IPS-15b (cell line): ENCODE measurements at regions not wholly inside any gene's neighbourhood (a gene's known extent, or its start where the extent isn't known, plus 50 kb on each side); places are given as distances from the start of the nearest gene placed in this dataset.

Source experiments
- H3K27me3 ChIP-seq: one replicate; pipeline ENCODE4 v1.6.1; 2013; ENCODE audit warnings: low read length; ENCODE audit not compliant: control insufficient read depth, insufficient read depth
- H3K36me3 ChIP-seq: one replicate; pipeline ENCODE4 v1.6.1; 2013; ENCODE audit warnings: low read length; ENCODE audit not compliant: control insufficient read depth, insufficient read depth
- H3K4me1 ChIP-seq: one replicate; pipeline ENCODE4 v1.6.1; 2013; ENCODE audit warnings: mild to moderate bottlenecking, low read length; ENCODE audit not compliant: control insufficient read depth, insufficient read depth
- H3K4me3 ChIP-seq: one replicate; pipeline ENCODE4 v1.5.1; 2013; ENCODE audit warnings: low read depth, low read length
- H3K9ac ChIP-seq: one replicate; pipeline ENCODE4 v1.6.1; 2013; ENCODE audit warnings: low read depth, mild to moderate bottlenecking, low read length
- H3K9me3 ChIP-seq: one replicate; pipeline ENCODE4 v1.6.1; 2013; ENCODE audit warnings: mild to moderate bottlenecking, low read length; ENCODE audit not compliant: control insufficient read depth, insufficient read depth

DNA sequence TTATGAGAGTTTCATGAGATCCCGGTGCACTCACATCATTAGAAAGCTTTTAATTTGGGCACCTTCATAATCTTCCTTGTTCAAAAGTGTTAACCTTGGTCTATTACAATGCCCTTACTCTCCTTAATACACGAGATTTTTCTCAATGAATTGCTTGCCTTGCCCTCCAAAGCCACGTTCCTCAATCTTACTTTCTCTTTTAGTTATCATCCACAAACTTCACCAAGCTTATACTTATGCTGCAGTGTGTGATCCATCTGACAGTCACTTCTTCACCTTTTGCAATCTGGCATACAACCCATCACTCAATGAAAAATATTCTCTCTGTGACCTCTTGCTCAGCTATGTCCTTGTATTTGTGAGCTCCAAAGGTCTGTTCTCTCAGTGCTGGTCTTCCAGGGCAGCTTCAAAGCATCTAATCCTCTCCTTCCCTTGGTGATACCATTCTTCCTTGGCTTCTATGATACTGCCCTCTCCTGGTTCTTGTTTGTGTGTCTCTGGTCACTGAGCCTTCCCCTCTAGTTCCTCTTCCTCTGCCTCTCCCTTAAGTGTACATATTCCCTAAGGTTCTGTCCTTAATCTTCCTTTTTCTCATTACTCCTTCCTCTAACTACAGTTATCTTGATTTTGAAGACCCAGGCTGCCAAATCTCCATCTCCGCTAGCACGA is 202.2 kb upstream of the STARD13 start:
- H3K4me3 ChIP-seq: no peak overlapping the region
- H3K9ac ChIP-seq: no peak overlapping the region

GRCh38 chr13:33489563-33489962 is 204.0 kb upstream of the STARD13 start:
- no peaks in the 10 kb centered on the region for H3K27me3 ChIP-seq
- H3K36me3 ChIP-seq: no peaks in the 10 kb centered on the region
- H3K4me3 ChIP-seq: peak overlapping the region; percentile 38
- no peak overlapping the region for H3K9ac ChIP-seq
- H3K4me1 ChIP-seq: peaks cover 13% of the 10 kb centered on the region
- H3K9me3 ChIP-seq: no peaks in the 10 kb centered on the region

More for the DNA sequence above, 202.2 kb upstream of the STARD13 start:
- H3K27me3 ChIP-seq: no peaks in the 10 kb centered on the region
- H3K9me3 ChIP-seq: no peaks in the 10 kb centered on the region
- peaks cover 13% of the 10 kb centered on the region for H3K4me1 ChIP-seq
- H3K36me3 ChIP-seq: no peaks in the 10 kb centered on the region

DNA sequence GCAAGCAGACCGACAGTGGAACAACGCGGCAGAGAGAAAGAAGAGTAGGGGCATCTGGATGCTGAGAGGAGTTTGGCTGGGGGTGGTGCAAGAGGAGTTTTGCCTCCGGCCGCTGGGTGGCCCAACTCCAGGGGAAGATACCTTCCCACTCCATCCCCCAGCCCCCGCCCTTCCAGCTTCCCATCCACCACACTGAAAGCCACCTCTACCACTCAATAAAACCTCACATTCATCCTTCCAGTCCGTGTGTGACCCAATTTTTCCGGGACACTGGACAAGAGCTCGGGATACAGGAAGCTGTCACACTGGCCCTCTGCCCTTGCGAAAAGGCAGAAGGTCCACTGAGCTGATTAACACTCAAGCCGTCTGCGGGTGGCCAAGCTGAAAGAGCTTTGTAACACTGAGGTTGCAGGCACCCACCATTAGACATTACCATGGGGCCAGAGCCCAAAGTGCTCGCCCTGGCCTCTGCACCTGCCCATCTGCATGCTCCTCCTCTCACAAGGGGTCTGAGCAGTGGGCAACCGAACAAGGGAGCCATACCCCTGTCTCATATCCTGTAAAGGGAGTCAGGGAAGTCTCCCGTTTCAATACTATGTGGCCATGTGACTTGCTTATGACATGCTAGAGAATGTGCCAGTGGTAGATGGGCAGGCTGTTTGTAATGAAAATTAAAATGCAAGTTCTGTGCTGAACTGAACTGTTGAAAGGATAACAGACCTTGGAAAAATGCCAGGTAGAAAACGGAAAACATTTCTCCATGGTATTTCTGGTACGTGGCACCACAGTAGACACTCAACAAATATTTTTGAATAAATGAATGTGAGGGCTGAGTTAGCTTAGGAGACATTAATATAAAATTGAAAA is 205.1 kb upstream of the STARD13 start:
- H3K9ac ChIP-seq: peak overlapping the region; percentile 42
- peaks cover 13% of the 10 kb centered on the region for H3K4me1 ChIP-seq
- no peaks in the 10 kb centered on the region for H3K27me3 ChIP-seq
- no peaks in the 10 kb centered on the region for H3K9me3 ChIP-seq
- no peaks in the 10 kb centered on the region for H3K36me3 ChIP-seq
- H3K4me3 ChIP-seq: peak overlapping the region; percentile 38

- Histone ChIP-seq H3K9me3 (no peaks in the 10 kb centered on the region), H3K36me3 (no peaks in the 10 kb centered on the region), H3K27me3 (no peaks in the 10 kb centered on the region), H3K4me3 (no peak overlapping the region), H3K9ac (no peak overlapping the region), H3K4me1 (peaks cover 13% of the 10 kb centered on the region)
Measured at GRCh38 chr13:33493672-33494365, 208.3 kb upstream of the STARD13 start.

DNA sequence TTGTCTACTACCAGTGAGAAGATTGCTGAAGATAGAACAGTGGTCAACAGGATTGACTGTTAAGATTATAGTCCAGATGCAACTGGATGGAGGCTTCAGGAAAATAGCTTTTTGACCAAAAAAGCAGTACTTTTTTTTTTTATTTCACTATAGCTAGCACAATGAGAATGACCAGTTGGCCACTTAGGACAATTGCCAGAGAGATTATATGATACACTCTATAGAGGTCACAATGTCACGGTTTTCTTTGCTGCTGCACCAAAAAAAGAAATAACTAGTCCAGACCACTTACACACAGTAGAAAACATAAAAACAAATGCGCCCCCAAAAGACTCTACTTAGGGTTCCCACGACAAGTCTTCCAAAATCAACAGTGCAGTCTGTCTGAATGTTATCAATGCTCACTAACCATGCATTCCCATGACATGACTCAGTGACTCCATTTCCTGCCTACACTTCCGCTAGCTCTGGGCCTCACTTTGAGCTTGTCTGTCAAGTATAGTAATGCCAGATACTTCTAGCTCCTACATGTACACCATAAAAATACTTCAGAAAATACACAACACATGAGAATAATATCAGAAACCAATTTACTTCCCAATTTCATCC is 209.1 kb upstream of the STARD13 start:
- no peak overlapping the region for H3K4me3 ChIP-seq
- no peaks in the 10 kb centered on the region for H3K9me3 ChIP-seq
- peaks cover 12% of the 10 kb centered on the region for H3K4me1 ChIP-seq
- no peaks in the 10 kb centered on the region for H3K27me3 ChIP-seq
- no peak overlapping the region for H3K9ac ChIP-seq
- H3K36me3 ChIP-seq: no peaks in the 10 kb centered on the region

GRCh38 chr13:33496336-33496735 is 210.8 kb upstream of the STARD13 start:
- Histone ChIP-seq H3K27me3 (no peaks in the 10 kb centered on the region), H3K36me3 (no peaks in the 10 kb centered on the region)

GRCh38 chr13:33497146-33497845 is 211.7 kb upstream of the STARD13 start:
- H3K9ac ChIP-seq: no peak overlapping the region
- H3K27me3 ChIP-seq: no peaks in the 10 kb centered on the region
- H3K9me3 ChIP-seq: no peaks in the 10 kb centered on the region
- no peaks in the 10 kb centered on the region for H3K4me1 ChIP-seq
- H3K36me3 ChIP-seq: no peaks in the 10 kb centered on the region
- H3K4me3 ChIP-seq: no peak overlapping the region

More at GRCh38 chr13:33496336-33496735, 210.8 kb upstream of the STARD13 start:
- H3K9me3 ChIP-seq: no peaks in the 10 kb centered on the region
- H3K4me1 ChIP-seq: no peaks in the 10 kb centered on the region
- H3K4me3 ChIP-seq: no peak overlapping the region
- H3K9ac ChIP-seq: no peak overlapping the region

DNA sequence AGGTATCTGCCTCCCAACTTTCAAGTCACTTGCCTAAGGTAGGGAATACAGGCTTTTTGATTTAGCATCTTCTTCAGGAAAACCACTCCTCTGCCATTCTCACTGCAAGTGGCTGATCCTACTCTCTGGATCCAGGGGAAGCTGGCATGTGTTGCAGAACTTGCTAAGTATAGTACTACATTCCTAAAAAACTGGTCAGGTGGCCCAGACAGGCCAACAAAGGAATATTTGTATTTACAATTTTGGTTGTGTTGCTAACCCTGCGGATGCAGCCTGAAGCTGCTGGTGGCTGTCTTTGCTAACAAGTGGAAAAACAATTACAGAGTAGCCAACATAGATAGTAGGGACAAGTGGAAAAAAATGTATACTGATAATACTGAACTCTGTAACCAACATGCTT is 222.5 kb upstream of the STARD13 start:
- Histone ChIP-seq H3K4me1 (no peaks in the 10 kb centered on the region), H3K27me3 (no peaks in the 10 kb centered on the region), H3K9me3 (no peaks in the 10 kb centered on the region), H3K9ac (no peak overlapping the region), H3K4me3 (no peak overlapping the region), H3K36me3 (no peaks in the 10 kb centered on the region)

GRCh38 chr13:33509642-33510229 is 224.2 kb upstream of the STARD13 start:
- H3K4me3 ChIP-seq: no peak overlapping the region
- H3K9me3 ChIP-seq: no peaks in the 10 kb centered on the region
- H3K27me3 ChIP-seq: no peaks in the 10 kb centered on the region
- H3K36me3 ChIP-seq: no peaks in the 10 kb centered on the region
- no peaks in the 10 kb centered on the region for H3K4me1 ChIP-seq
- H3K9ac ChIP-seq: no peak overlapping the region

GRCh38 chr13:33510350-33510970 is 224.9 kb upstream of the STARD13 start:
- H3K4me1 ChIP-seq: no peaks in the 10 kb centered on the region
- H3K4me3 ChIP-seq: no peak overlapping the region
- no peaks in the 10 kb centered on the region for H3K27me3 ChIP-seq
- H3K9ac ChIP-seq: no peak overlapping the region
- H3K9me3 ChIP-seq: no peaks in the 10 kb centered on the region
- H3K36me3 ChIP-seq: no peaks in the 10 kb centered on the region
